Right atrium auricular region (tissue), 2 donors: ENCODE measurements at regions not wholly inside any gene's neighbourhood (a gene's known extent, or its start where the extent isn't known, plus 50 kb on each side); places are given as distances from the start of the nearest gene placed in this dataset.

ENCODE experiments used
- DNase-seq: peaks from one replicate; pipeline ENCODE4 v3.0.0-alpha.2; 2019; ENCODE audit warnings: low spot score
- H3K27ac ChIP-seq, 2 donors: fragments of 200-600 bp; sonication (generic); 1 replicate in 1 of 2; 2 replicates in 1 of 2; pipeline ENCODE4 v1.5.1; 2016 to 2019
- H3K27me3 ChIP-seq, 2 donors: fragments of 200-600 bp; sonication (generic); one replicate each; pipeline versions ENCODE4 v1.5.1 to v1.6.0; 2017 to 2019
- H3K36me3 ChIP-seq: fragments of 200-600 bp; sonication (generic); one replicate; pipeline ENCODE4 v1.5.1; 2016
- H3K4me1 ChIP-seq, 2 donors: fragments of 200-600 bp; sonication (generic); one replicate each; pipeline versions ENCODE4 v1.5.1 to v1.6.0; 2017 to 2019
- H3K4me3 ChIP-seq, 2 donors: fragments of 200-600 bp; sonication (generic); 1 replicate in 1 of 2; 2 replicates in 1 of 2; pipeline ENCODE4 v1.5.1; 2017 to 2019; ENCODE audit warnings: mild to moderate bottlenecking in 1 of 2, moderate library complexity in 1 of 2
- H3K9me3 ChIP-seq, 2 donors: fragments of 200-600 bp; sonication (generic); one replicate each; pipeline ENCODE4 v1.5.1; 2019
- CTCF ChIP-seq, 2 donors: fragments of 200-600 bp; sonication (generic); IDR thresholded peaks; one replicate each; pipeline ENCODE4 v1.5.1; 2019; ENCODE audit warnings: antibody characterized with exemption in 2 of 2

GRCh38 chr4:175350246-175350645, 432.1 kb downstream of the ADAM29 start:
- Histone ChIP-seq H3K4me1 (no peaks in the 10 kb centered on the region), H3K27me3 (no peaks in the 10 kb centered on the region), H3K36me3 (no peaks in the 10 kb centered on the region), H3K4me3 (no peak overlapping the region), H3K9me3 (no peaks in the 10 kb centered on the region), H3K27ac (no peak overlapping the region)
- no peak for DNase-seq
- no peak for TF ChIP-seq CTCF (IDR thresholded peaks at IDR 0.05)

- no peak for TF ChIP-seq CTCF (IDR thresholded peaks at IDR 0.05)
- Histone ChIP-seq H3K9me3 (no peaks in the 10 kb centered on the region), H3K27me3 (no peaks in the 10 kb centered on the region), H3K4me3 (no peak overlapping the region), H3K4me1 (no peaks in the 10 kb centered on the region), H3K36me3 (no peaks in the 10 kb centered on the region), H3K27ac (no peak overlapping the region)
- no peak for DNase-seq
Measured at GRCh38 chr4:175351473-175351872, 433.3 kb downstream of the ADAM29 start.

- Histone ChIP-seq H3K4me1 (no peaks in the 10 kb centered on the region), H3K27me3 (no peaks in the 10 kb centered on the region), H3K36me3 (no peaks in the 10 kb centered on the region), H3K4me3 (no peak overlapping the region), H3K27ac (no peak overlapping the region), H3K9me3 (no peaks in the 10 kb centered on the region)
- TF ChIP-seq CTCF (IDR thresholded peaks at IDR 0.05): no peak
- DNase-seq: no peak
Measured at GRCh38 chr4:175369087-175369486, 443.0 kb downstream of the GPM6A start.

- no peaks in the 10 kb centered on the region for H3K4me1 ChIP-seq
- TF ChIP-seq CTCF (IDR thresholded peaks at IDR 0.05): no peak
- H3K27me3 ChIP-seq: no peaks in the 10 kb centered on the region
- no peaks in the 10 kb centered on the region for H3K36me3 ChIP-seq
- H3K27ac ChIP-seq: no peak overlapping the region
- H3K9me3 ChIP-seq: no peaks in the 10 kb centered on the region
- H3K4me3 ChIP-seq: no peak overlapping the region
- no peak for DNase-seq
Measured at GRCh38 chr4:175371091-175371490, 441.0 kb downstream of the GPM6A start.

- Histone ChIP-seq H3K36me3 (no peaks in the 10 kb centered on the region), H3K27me3 (no peaks in the 10 kb centered on the region), H3K4me1 (no peaks in the 10 kb centered on the region), H3K4me3 (no peak overlapping the region), H3K27ac (no peak overlapping the region), H3K9me3 (no peaks in the 10 kb centered on the region)
- DNase-seq: no peak
- no peak for TF ChIP-seq CTCF (IDR thresholded peaks at IDR 0.05)
Measured at GRCh38 chr4:175373031-175373430, 439.0 kb downstream of the GPM6A start.

- Histone ChIP-seq H3K4me3 (no peak overlapping the region), H3K27ac (no peak overlapping the region), H3K36me3 (no peaks in the 10 kb centered on the region), H3K9me3 (no peaks in the 10 kb centered on the region), H3K4me1 (no peaks in the 10 kb centered on the region), H3K27me3 (no peaks in the 10 kb centered on the region)
- no peak for DNase-seq
- no peak for TF ChIP-seq CTCF (IDR thresholded peaks at IDR 0.05)
Measured at GRCh38 chr4:175374459-175374858, 437.6 kb downstream of the GPM6A start.
